ENCODE measurements at regions not wholly inside any gene's neighbourhood (a gene's known extent, or its start where the extent isn't known, plus 50 kb on each side); places are given as distances from the start of the nearest gene placed in this dataset.

DNA sequence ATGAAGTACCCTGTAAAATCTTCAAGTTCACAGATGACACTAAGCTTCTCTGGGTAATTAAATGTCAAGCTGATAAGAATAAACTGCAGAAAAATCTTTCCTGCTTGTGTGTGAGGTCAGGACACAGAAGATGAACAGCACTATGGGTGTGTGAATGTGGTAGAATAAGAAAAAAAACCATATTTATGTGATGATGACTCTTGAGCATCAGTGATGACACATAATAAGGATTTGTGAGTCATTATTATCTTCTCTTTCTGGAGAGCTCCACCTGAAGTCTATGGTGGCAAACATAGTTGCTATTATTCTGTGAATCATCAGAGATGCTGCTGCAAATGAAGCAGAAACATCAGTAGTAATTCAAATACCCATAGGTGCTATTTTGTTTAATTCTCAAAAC lies 422.4 kb downstream of the DIPK2A start:
- TF ChIP-seq, protein P1, sequence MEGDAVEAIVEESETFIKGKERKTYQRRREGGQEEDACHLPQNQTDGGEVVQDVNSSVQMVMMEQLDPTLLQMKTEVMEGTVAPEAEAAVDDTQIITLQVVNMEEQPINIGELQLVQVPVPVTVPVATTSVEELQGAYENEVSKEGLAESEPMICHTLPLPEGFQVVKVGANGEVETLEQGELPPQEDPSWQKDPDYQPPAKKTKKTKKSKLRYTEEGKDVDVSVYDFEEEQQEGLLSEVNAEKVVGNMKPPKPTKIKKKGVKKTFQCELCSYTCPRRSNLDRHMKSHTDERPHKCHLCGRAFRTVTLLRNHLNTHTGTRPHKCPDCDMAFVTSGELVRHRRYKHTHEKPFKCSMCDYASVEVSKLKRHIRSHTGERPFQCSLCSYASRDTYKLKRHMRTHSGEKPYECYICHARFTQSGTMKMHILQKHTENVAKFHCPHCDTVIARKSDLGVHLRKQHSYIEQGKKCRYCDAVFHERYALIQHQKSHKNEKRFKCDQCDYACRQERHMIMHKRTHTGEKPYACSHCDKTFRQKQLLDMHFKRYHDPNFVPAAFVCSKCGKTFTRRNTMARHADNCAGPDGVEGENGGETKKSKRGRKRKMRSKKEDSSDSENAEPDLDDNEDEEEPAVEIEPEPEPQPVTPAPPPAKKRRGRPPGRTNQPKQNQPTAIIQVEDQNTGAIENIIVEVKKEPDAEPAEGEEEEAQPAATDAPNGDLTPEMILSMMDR (conservative IDR thresholded peaks at IDR 0.05; ENCODE audit: low read depth in 2 of 2): no peak
- TF ChIP-seq POLR2AphosphoS5 (IDR thresholded peaks at IDR 0.05; ENCODE audit: low read depth) (no peak), CREB1 (CRISPR knock-in tag; IDR thresholded peaks at IDR 0.05; ENCODE audit: low read depth) (no peak), EZH2phosphoT487 (IDR thresholded peaks at IDR 0.05; ENCODE audit: unreplicated experiment) (no peak), ZNF331 (CRISPR knock-in tag; IDR thresholded peaks at IDR 0.05; ENCODE audit: low read depth) (no peak), EZH2 (IDR thresholded peaks at IDR 0.05; ENCODE audit: low read depth, unreplicated experiment) (no peak)
- TF ChIP-seq, protein P2, sequence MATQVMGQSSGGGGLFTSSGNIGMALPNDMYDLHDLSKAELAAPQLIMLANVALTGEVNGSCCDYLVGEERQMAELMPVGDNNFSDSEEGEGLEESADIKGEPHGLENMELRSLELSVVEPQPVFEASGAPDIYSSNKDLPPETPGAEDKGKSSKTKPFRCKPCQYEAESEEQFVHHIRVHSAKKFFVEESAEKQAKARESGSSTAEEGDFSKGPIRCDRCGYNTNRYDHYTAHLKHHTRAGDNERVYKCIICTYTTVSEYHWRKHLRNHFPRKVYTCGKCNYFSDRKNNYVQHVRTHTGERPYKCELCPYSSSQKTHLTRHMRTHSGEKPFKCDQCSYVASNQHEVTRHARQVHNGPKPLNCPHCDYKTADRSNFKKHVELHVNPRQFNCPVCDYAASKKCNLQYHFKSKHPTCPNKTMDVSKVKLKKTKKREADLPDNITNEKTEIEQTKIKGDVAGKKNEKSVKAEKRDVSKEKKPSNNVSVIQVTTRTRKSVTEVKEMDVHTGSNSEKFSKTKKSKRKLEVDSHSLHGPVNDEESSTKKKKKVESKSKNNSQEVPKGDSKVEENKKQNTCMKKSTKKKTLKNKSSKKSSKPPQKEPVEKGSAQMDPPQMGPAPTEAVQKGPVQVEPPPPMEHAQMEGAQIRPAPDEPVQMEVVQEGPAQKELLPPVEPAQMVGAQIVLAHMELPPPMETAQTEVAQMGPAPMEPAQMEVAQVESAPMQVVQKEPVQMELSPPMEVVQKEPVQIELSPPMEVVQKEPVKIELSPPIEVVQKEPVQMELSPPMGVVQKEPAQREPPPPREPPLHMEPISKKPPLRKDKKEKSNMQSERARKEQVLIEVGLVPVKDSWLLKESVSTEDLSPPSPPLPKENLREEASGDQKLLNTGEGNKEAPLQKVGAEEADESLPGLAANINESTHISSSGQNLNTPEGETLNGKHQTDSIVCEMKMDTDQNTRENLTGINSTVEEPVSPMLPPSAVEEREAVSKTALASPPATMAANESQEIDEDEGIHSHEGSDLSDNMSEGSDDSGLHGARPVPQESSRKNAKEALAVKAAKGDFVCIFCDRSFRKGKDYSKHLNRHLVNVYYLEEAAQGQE (IDR thresholded peaks at IDR 0.05; ENCODE audit: unreplicated experiment): no peak
